ENCODE measurements at regions not wholly inside any gene's neighbourhood (a gene's known extent, or its start where the extent isn't known, plus 50 kb on each side); places are given as distances from the start of the nearest gene placed in this dataset.

DNA sequence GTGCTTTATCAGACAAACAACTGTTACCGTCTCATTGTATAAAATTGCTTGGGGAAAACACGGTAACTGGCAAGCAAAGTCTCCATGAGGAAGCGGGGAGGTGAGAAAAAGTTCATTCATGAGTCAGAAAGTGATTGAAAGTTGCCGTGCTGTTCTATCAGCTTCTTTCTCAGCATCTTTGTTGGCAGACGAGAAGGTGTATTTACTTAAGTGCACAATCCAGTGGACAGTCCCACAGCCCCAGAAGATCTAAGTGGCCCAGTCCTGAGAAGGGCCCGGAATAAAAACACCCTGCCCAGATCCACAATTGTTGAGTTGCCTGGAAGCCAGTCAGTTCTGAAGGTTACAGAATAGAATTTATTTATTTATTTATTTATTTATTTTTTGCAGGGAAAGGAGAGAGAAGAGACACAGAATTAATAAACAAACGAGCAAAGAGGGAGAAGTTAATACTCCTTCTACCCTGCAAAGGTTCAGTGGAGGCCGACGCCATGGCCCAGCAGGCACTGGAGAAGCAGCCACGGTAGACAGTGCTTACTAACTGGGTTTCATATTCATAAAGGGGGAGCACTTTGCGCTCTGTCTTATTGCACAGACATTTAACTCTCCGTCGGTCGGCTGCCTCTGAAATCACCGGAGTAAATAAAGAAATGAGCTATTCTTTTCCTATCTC, 676.0 kb upstream of the SALL3 start:
- Histone ChIP-seq H3K27me3 (ENCODE audit: control insufficient read depth, insufficient read depth, low read length) (no peaks in the 10 kb centered on the region), H3K9ac (ENCODE audit: low read depth, low read length) (no peak overlapping the region), H3K9me3 (ENCODE audit: control insufficient read depth, insufficient read depth, low read length) (peaks cover 5% of the 10 kb centered on the region; the same call in 1 of the 2 replicates), H3K4me1 (ENCODE audit: control insufficient read depth, insufficient read depth, low read length) (peaks cover 5% of the 10 kb centered on the region; the same call in 1 of the 2 replicates), H3K4me3 (ENCODE audit: low read depth, low read length) (no peak overlapping the region), H3K36me3 (ENCODE audit: control insufficient read depth, insufficient read depth, low read length) (no peaks in the 10 kb centered on the region), H3K27ac (ENCODE audit: low read depth, low read length) (no peak overlapping the region)

DNA sequence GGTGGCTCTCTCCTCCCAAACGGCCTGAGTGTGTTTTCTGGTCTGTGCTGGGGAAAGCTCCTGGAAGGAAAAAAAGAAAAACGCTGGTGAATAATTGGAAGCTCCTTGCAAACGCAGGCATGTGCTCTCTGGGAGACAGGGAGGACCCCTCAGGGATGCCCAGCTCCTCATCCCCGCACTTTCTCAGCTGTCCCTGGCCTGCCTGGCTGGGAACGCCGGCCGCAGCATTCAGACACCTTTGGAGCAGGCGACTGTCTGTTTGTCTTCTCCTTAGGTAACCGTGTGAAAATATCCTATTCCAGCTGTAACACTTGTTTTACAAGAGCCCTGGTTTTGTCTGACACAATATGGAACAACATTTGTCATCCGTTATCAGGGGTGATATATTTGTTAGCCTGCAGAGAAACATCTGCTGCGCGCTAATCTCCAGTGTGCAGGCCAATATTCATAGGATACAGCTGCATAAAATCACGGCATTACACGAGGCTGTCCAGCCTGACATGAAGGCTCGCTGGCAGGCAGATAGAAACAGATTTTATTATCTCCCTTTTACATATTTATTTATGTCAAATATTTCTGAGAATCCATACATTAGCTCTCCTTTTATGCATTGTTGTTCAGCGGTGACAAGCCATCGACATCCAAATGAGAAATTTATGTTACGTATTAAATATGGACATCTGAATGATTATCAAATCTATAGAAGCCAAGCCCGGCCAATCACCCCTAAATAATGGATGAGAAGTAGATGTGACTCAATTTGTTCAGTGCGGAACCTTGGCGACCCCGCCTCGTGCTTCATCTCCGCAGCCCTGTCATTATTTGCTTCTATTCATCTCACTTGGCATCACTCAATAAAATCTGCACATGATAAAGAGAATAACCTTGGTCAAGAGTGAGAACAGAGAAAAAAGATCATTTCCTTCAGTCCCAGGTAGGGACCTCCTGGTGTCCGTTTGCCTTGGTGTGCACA, 675.1 kb upstream of the SALL3 start:
- no peak overlapping the region for H3K4me3 ChIP-seq (ENCODE audit: low read depth, low read length)
- H3K9me3 ChIP-seq (ENCODE audit: control insufficient read depth, insufficient read depth, low read length), result peaks cover 5% of the 10 kb centered on the region; the same call in 1 of the 2 replicates
- no peaks in the 10 kb centered on the region for H3K36me3 ChIP-seq (ENCODE audit: control insufficient read depth, insufficient read depth, low read length)
- peaks cover 5% of the 10 kb centered on the region; the same call in 1 of the 2 replicates for H3K4me1 ChIP-seq (ENCODE audit: control insufficient read depth, insufficient read depth, low read length)
- H3K9ac ChIP-seq (ENCODE audit: low read depth, low read length), result no peak overlapping the region
- no peaks in the 10 kb centered on the region for H3K27me3 ChIP-seq (ENCODE audit: control insufficient read depth, insufficient read depth, low read length)
- no peak overlapping the region for H3K27ac ChIP-seq (ENCODE audit: low read depth, low read length)

DNA sequence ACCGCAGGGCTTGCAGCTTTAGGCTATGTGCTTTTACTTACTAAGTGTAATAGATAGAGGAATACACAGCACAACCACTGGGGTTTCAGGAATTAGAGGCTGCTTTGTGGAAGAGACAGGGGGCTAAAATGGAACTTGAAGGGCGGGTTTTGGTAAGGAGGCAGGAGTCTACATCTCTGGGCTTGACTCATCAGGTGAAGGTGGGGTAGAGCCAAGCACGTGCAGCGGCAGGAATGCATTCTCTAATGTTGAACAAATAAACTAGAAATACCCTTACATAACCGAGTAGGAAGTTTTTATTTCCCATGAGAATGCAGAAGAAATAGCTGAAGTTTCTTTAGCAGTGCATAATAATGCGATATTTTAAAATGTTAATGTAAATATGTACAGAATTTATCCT, 673.8 kb upstream of the SALL3 start:
- no peak overlapping the region for H3K4me3 ChIP-seq (ENCODE audit: low read depth, low read length)
- H3K27ac ChIP-seq (ENCODE audit: low read depth, low read length), result no peak overlapping the region
- no peaks in the 10 kb centered on the region for H3K36me3 ChIP-seq (ENCODE audit: control insufficient read depth, insufficient read depth, low read length)
- no peaks in the 10 kb centered on the region for H3K27me3 ChIP-seq (ENCODE audit: control insufficient read depth, insufficient read depth, low read length)
- peaks cover 5% of the 10 kb centered on the region; the same call in 1 of the 2 replicates for H3K4me1 ChIP-seq (ENCODE audit: control insufficient read depth, insufficient read depth, low read length)
- peaks cover 5% of the 10 kb centered on the region; the same call in 1 of the 2 replicates for H3K9me3 ChIP-seq (ENCODE audit: control insufficient read depth, insufficient read depth, low read length)
- no peak overlapping the region for H3K9ac ChIP-seq (ENCODE audit: low read depth, low read length)

DNA sequence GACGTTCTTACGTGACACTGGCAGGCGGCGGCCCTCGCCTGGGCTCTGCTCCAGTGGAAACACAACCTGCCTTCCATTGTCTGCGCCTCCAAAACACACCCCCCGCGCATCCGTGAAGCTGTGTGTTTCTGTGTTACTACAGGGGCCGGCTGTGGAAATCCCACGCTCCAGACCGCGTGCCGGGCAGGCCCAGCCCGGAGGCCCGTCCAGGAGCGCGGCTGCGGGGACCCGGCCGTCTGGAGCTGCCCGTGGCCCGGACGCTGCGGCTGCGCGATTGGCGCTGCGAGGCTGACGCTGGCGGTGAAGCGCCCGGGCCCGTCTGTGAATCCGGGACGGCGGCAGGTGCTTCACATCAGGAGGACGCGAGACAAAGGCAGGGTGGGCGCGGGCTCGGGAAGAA, 670.3 kb upstream of the SALL3 start:
- Histone ChIP-seq H3K27me3 (ENCODE audit: control insufficient read depth, insufficient read depth, low read length) (no peaks in the 10 kb centered on the region), H3K9me3 (ENCODE audit: control insufficient read depth, insufficient read depth, low read length) (no peaks in the 10 kb centered on the region), H3K36me3 (ENCODE audit: control insufficient read depth, insufficient read depth, low read length) (no peaks in the 10 kb centered on the region)

DNA sequence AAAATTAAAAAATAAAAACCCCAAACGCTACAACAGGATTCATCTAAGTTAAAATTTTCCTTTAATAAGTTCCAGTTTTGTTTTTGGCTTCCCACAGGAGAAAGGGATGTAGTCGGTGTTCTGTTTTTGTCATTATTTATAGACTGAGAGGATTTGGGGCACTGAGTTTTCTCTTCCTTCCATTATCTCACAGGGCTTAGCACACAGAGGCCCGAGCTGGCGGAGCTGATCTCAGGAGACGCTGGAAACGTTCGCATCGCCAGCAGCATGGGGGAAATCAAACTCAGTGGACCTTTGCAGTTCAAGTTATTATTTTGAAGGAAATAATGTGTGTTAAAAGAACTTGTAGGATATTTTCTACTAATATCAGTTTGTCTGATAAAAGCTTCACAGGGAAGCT, 669.7 kb upstream of the SALL3 start:
- H3K4me3 ChIP-seq (ENCODE audit: low read depth, low read length), result no peak overlapping the region
- H3K36me3 ChIP-seq (ENCODE audit: control insufficient read depth, insufficient read depth, low read length), result no peaks in the 10 kb centered on the region
- H3K9me3 ChIP-seq (ENCODE audit: control insufficient read depth, insufficient read depth, low read length), result no peaks in the 10 kb centered on the region
- H3K9ac ChIP-seq (ENCODE audit: low read depth, low read length), result no peak overlapping the region
- no peaks in the 10 kb centered on the region for H3K27me3 ChIP-seq (ENCODE audit: control insufficient read depth, insufficient read depth, low read length)
- no peaks in the 10 kb centered on the region for H3K4me1 ChIP-seq (ENCODE audit: control insufficient read depth, insufficient read depth, low read length)
- H3K27ac ChIP-seq (ENCODE audit: low read depth, low read length), result no peak overlapping the region

More for the DNA sequence above, 670.3 kb upstream of the SALL3 start:
- H3K27ac ChIP-seq (ENCODE audit: low read depth, low read length), result no peak overlapping the region
- no peaks in the 10 kb centered on the region for H3K4me1 ChIP-seq (ENCODE audit: control insufficient read depth, insufficient read depth, low read length)
- no peak overlapping the region for H3K9ac ChIP-seq (ENCODE audit: low read depth, low read length)
- H3K4me3 ChIP-seq (ENCODE audit: low read depth, low read length), result no peak overlapping the region

DNA sequence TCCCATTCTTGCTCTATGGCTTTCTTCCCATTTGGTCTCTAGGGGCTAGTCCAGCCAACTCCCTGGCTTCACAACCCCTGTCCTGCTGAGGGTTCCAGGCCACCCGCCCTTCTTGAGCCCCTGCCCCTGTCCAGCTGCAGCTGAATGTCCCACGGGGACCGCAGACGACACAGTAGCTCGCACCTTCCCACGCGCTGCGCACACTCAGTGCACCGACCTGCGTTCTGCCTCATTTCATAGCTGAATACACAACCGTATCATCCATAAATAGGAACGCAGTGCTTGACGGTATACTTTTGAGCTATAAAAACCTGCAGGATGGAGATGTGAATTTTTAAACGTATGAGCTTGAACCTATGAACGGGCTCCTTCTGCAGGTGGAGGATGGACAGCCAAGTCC, 660.4 kb upstream of the SALL3 start:
- Histone ChIP-seq H3K4me3 (ENCODE audit: low read depth, low read length) (no peak overlapping the region), H3K9me3 (ENCODE audit: control insufficient read depth, insufficient read depth, low read length) (no peaks in the 10 kb centered on the region), H3K4me1 (ENCODE audit: control insufficient read depth, insufficient read depth, low read length) (no peaks in the 10 kb centered on the region), H3K36me3 (ENCODE audit: control insufficient read depth, insufficient read depth, low read length) (no peaks in the 10 kb centered on the region), H3K27ac (ENCODE audit: low read depth, low read length) (no peak overlapping the region), H3K9ac (ENCODE audit: low read depth, low read length) (no peak overlapping the region), H3K27me3 (ENCODE audit: control insufficient read depth, insufficient read depth, low read length) (no peaks in the 10 kb centered on the region)

DNA sequence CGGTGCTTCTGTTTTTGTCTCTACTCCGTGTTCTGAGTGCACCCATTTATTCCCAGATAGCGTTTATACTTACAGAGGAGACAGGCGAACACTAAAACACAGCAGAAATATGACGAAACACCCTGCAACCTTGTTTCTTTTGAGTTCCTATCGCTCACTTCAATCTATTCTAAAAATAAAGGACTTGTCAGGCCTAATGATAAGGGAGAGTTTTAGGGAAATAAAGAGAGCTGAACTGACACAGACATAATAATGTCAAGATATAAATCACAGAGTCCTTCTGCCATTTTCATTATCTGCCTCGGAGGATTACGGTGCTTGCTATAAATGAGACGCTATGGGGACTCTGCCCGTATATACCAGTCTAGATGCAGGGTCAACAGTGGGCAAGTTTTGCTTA, 659.7 kb upstream of the SALL3 start:
- H3K4me1 ChIP-seq (ENCODE audit: control insufficient read depth, insufficient read depth, low read length), result no peaks in the 10 kb centered on the region
- H3K27me3 ChIP-seq (ENCODE audit: control insufficient read depth, insufficient read depth, low read length), result no peaks in the 10 kb centered on the region
- no peaks in the 10 kb centered on the region for H3K36me3 ChIP-seq (ENCODE audit: control insufficient read depth, insufficient read depth, low read length)
- H3K4me3 ChIP-seq (ENCODE audit: low read depth, low read length), result no peak overlapping the region
- H3K9ac ChIP-seq (ENCODE audit: low read depth, low read length), result no peak overlapping the region
- H3K9me3 ChIP-seq (ENCODE audit: control insufficient read depth, insufficient read depth, low read length), result no peaks in the 10 kb centered on the region
- H3K27ac ChIP-seq (ENCODE audit: low read depth, low read length), result no peak overlapping the region

DNA sequence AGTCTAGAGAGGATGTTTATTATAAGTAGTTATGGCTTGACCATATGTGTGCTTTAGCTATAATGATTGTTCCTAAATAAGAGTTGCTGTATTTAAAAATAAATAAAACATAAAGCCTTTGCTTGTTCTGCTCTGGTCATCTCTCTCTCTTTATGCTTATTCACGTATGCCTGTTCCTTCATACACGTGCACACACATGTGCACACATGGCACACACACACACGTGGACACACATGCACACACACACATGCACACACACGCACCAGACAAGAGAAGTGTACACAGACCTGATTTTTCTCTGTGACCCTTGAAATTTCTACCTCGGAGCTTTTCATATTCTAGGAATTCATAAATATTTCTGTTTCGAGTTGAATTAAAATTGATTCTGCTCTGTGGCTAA, 658.2 kb upstream of the SALL3 start:
- Histone ChIP-seq H3K36me3 (ENCODE audit: control insufficient read depth, insufficient read depth, low read length) (no peaks in the 10 kb centered on the region), H3K4me3 (ENCODE audit: low read depth, low read length) (no peak overlapping the region), H3K4me1 (ENCODE audit: control insufficient read depth, insufficient read depth, low read length) (no peaks in the 10 kb centered on the region), H3K27ac (ENCODE audit: low read depth, low read length) (no peak overlapping the region), H3K9me3 (ENCODE audit: control insufficient read depth, insufficient read depth, low read length) (no peaks in the 10 kb centered on the region), H3K27me3 (ENCODE audit: control insufficient read depth, insufficient read depth, low read length) (no peaks in the 10 kb centered on the region), H3K9ac (ENCODE audit: low read depth, low read length) (no peak overlapping the region)

DNA sequence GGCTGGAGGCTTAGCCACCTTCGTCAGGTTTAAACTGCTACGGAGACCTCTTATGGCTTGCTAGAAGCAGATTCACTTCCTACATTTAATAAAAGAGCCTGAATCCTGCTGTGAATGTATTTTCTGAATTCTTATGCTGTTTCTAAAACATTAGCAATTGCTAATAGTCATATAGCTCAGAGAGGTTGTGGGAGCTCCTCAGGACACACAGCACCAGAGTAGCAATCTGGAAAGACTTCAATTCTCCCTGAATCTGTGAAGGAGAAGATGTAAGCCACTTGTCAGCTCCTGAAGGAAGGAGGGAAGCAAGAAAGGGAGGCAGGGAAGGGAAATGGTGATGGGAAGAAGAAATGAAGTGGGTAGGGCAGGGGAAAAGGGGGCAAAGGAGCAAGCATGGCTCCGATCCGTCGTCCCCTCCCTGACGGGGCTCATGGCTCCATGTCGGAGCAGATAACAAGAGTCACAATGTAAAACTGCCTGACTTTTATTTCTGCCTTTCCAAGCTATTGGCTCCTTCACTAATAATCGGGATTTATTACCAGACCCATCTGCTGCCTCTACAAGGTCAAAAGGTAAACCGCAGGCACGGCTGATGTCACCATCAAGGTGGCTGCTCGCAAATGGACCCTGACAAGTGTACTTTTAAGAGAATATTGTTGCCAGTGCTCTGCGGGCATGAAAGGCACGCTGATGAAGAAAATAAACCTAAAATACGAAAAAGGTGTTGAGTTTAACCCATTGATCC, 656.0 kb upstream of the SALL3 start:
- Histone ChIP-seq H3K4me3 (ENCODE audit: low read depth, low read length) (no peak overlapping the region), H3K27ac (ENCODE audit: low read depth, low read length) (no peak overlapping the region), H3K9ac (ENCODE audit: low read depth, low read length) (no peak overlapping the region), H3K9me3 (ENCODE audit: control insufficient read depth, insufficient read depth, low read length) (no peaks in the 10 kb centered on the region), H3K27me3 (ENCODE audit: control insufficient read depth, insufficient read depth, low read length) (no peaks in the 10 kb centered on the region), H3K36me3 (ENCODE audit: control insufficient read depth, insufficient read depth, low read length) (no peaks in the 10 kb centered on the region), H3K4me1 (ENCODE audit: control insufficient read depth, insufficient read depth, low read length) (no peaks in the 10 kb centered on the region)

DNA sequence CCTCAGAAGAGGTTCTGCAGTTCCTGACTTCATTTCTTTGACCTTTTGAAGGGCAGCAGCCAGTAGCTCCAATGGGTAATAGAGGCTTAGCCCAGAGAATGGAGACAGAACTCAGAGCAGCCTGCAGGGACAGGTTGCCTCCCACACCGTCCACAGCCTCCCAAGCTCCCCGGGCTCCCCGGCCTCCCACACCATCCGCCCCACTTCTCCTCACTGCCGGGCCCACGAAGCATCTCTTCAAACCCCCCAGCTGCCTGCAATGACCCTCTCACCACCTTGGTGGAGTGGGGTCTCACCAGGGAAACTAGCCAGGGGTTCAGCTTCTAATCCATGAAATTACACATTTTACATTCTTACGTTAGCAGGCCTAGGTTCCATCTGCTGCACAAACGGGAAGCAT, 652.0 kb upstream of the SALL3 start:
- H3K9ac ChIP-seq (ENCODE audit: low read depth, low read length), result no peak overlapping the region
- no peak overlapping the region for H3K27ac ChIP-seq (ENCODE audit: low read depth, low read length)
- H3K36me3 ChIP-seq (ENCODE audit: control insufficient read depth, insufficient read depth, low read length), result no peaks in the 10 kb centered on the region
- H3K27me3 ChIP-seq (ENCODE audit: control insufficient read depth, insufficient read depth, low read length), result no peaks in the 10 kb centered on the region
- no peaks in the 10 kb centered on the region for H3K4me1 ChIP-seq (ENCODE audit: control insufficient read depth, insufficient read depth, low read length)
- no peak overlapping the region for H3K4me3 ChIP-seq (ENCODE audit: low read depth, low read length)
- H3K9me3 ChIP-seq (ENCODE audit: control insufficient read depth, insufficient read depth, low read length), result no peaks in the 10 kb centered on the region

Data from HUES48 (cell line).